ENCODE measurements at regions not wholly inside any gene's neighbourhood (a gene's known extent, or its start where the extent isn't known, plus 50 kb on each side); places are given as distances from the start of the nearest gene placed in this dataset.

GRCh38 chr1:79683420-79683819 is 676.9 kb upstream of the ADGRL4 start:
- TF ChIP-seq CTCF (IDR thresholded peaks at IDR 0.05; ENCODE audit: extremely low read depth, missing control alignments): no peak
- no peak for DNase-seq (ENCODE audit: low spot score)

- no peak for DNase-seq (ENCODE audit: low spot score)
- no peak for TF ChIP-seq CTCF (IDR thresholded peaks at IDR 0.05; ENCODE audit: extremely low read depth, missing control alignments)
Observed at GRCh38 chr1:79682478-79682877, 675.9 kb upstream of the ADGRL4 start.

GRCh38 chr1:79681382-79681781 is 674.9 kb upstream of the ADGRL4 start:
- DNase-seq (ENCODE audit: low spot score): no peak
- TF ChIP-seq CTCF (IDR thresholded peaks at IDR 0.05; ENCODE audit: extremely low read depth, missing control alignments): no peak

- TF ChIP-seq CTCF (IDR thresholded peaks at IDR 0.05; ENCODE audit: extremely low read depth, missing control alignments): no peak
Observed at GRCh38 chr1:79679916-79680315, 673.4 kb upstream of the ADGRL4 start.

GRCh38 chr1:79667848-79668696 is 661.5 kb upstream of the ADGRL4 start:
- DNase-seq (ENCODE audit: low spot score): peak; percentile 2
- TF ChIP-seq CTCF (IDR thresholded peaks at IDR 0.05; ENCODE audit: extremely low read depth, missing control alignments): no peak

More at GRCh38 chr1:79679916-79680315, 673.4 kb upstream of the ADGRL4 start:
- no peak for DNase-seq (ENCODE audit: low spot score)

- TF ChIP-seq CTCF (IDR thresholded peaks at IDR 0.05; ENCODE audit: extremely low read depth, missing control alignments): no peak
- DNase-seq (ENCODE audit: low spot score): no peak
Observed at GRCh38 chr1:79667166-79667565, 660.6 kb upstream of the ADGRL4 start.

- TF ChIP-seq CTCF (IDR thresholded peaks at IDR 0.05; ENCODE audit: extremely low read depth, missing control alignments): no peak
- DNase-seq (ENCODE audit: low spot score): no peak
Observed at GRCh38 chr1:79663916-79664315, 657.4 kb upstream of the ADGRL4 start.
